ENCODE measurements at regions not wholly inside any gene's neighbourhood (a gene's known extent, or its start where the extent isn't known, plus 50 kb on each side); places are given as distances from the start of the nearest gene placed in this dataset.

DNA sequence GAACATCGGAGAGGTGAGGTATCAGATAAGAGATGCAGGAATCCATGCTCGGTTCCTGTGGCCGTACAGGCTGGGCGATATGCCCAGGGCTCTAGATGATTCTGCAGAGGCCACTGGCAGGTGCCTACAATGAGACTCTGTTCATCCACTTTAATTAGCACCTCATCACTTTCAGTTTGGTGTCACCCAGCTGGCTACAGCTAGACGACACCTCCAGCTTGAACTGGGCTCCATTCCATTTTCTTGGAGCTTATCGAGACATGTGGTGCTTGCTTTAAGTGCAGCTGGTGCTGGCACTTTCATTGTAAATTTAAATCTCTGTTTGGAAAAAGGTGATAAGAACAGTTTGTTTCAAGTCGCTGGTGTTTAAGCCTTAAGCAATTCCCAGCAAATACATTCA, 322.5 kb upstream of the ADGRL2 start:
- H3K4me3 Mint-ChIP-seq = no peak overlapping the region
- ChIA-PET CTCF (no interaction called here), POLR2A (no interaction called here)
- no peaks in the 10 kb centered on the region for H3K4me1 Mint-ChIP-seq
- H3K36me3 Mint-ChIP-seq (ENCODE audit: low read depth) = no peaks in the 10 kb centered on the region
- no peak for DNase-seq
- H3K27ac Mint-ChIP-seq = no peak overlapping the region
- no peaks in the 10 kb centered on the region for H3K27me3 Mint-ChIP-seq
- H3K9me3 Mint-ChIP-seq = no peaks in the 10 kb centered on the region

DNA sequence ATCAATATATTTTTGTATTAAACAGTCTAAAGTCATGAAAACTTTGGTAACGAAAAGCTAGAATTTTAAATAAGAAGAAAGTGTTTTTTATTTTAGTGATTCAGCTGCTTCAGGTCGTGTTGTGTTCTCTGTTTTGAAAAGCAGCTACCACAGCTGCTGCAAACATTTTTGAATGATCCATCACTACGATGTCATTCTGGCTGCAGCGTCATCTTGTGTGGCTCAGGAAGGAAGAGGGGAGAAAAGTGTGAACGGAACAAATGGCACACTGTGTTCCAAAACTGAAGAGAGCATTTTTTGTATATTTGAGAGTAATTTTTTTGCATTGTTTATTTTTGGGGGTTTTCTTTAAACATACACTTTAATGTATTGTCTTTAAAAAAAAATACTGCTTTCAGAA, 323.0 kb upstream of the ADGRL2 start:
- no peaks in the 10 kb centered on the region for H3K4me1 Mint-ChIP-seq

GRCh38 chr1:81472387-81472786, 328.3 kb upstream of the ADGRL2 start:
- ChIA-PET POLR2A (no interaction called here), CTCF (no interaction called here)
- H3K9me3 Mint-ChIP-seq = no peaks in the 10 kb centered on the region
- no peak overlapping the region for H3K4me3 Mint-ChIP-seq
- no peaks in the 10 kb centered on the region for H3K4me1 Mint-ChIP-seq
- no peak for DNase-seq
- H3K27me3 Mint-ChIP-seq = no peaks in the 10 kb centered on the region
- H3K27ac Mint-ChIP-seq = no peak overlapping the region
- no peaks in the 10 kb centered on the region for H3K36me3 Mint-ChIP-seq (ENCODE audit: low read depth)

More for the DNA sequence above, 323.0 kb upstream of the ADGRL2 start:
- Mint-ChIP-seq H3K27me3 (no peaks in the 10 kb centered on the region), H3K9me3 (no peaks in the 10 kb centered on the region), H3K4me3 (no peak overlapping the region), H3K27ac (no peak overlapping the region), H3K36me3 (ENCODE audit: low read depth) (no peaks in the 10 kb centered on the region)
- DNase-seq = no peak
- ChIA-PET CTCF (no interaction called here), POLR2A (no interaction called here)

DNA sequence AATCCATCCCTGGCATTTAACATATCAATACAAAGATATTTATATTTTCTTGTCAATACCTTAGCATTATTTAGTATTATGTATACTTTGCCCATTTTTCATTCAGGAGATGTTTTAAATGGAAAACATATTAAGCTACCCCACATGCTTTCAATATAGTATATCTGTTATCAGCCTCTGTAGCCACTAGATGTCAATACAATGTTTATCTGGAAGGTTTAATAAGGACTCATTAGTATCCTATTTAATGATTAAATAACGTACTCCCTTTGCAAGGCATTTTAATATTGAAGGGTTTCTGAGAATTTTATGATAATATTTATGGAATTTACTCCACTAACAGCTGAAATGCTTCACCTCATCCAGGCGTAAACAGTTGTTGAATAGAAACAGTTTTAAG, 329.5 kb upstream of the ADGRL2 start:
- no peak for DNase-seq
- no peak overlapping the region for H3K27ac Mint-ChIP-seq
- no peaks in the 10 kb centered on the region for H3K9me3 Mint-ChIP-seq
- H3K36me3 Mint-ChIP-seq (ENCODE audit: low read depth) = no peaks in the 10 kb centered on the region
- no peaks in the 10 kb centered on the region for H3K27me3 Mint-ChIP-seq
- CTCF ChIA-PET = no interaction called here
- H3K4me1 Mint-ChIP-seq = no peaks in the 10 kb centered on the region
- H3K4me3 Mint-ChIP-seq = no peak overlapping the region
- POLR2A ChIA-PET = no interaction called here

DNA sequence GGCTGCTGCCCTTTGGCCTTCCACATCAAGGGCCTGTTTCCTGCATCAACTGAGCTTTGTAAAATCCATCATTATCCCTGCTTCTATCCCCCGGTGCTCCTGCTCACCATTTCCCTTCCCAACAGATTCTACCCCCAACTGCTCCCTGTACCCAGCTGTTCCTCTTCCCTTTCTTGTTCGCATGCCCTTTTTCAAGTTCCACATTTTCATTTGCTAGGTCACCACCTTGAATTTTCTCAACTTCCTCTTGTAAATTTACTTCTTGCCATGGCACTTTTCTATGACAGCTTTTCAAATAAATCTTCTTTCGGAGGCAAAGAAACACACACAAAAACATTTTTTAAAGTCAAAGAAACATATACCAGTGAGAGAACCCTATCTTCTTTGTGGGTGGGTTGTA, 330.5 kb upstream of the ADGRL2 start:
- POLR2A ChIA-PET = no interaction called here
- H3K27me3 Mint-ChIP-seq = no peaks in the 10 kb centered on the region
- no peak for DNase-seq
- CTCF ChIA-PET = no interaction called here
- H3K36me3 Mint-ChIP-seq (ENCODE audit: low read depth) = no peaks in the 10 kb centered on the region
- no peaks in the 10 kb centered on the region for H3K9me3 Mint-ChIP-seq
- no peak overlapping the region for H3K4me3 Mint-ChIP-seq
- no peak overlapping the region for H3K27ac Mint-ChIP-seq
- H3K4me1 Mint-ChIP-seq = no peaks in the 10 kb centered on the region

GRCh38 chr1:81467383-81467782, 333.4 kb upstream of the ADGRL2 start:
- H3K4me3 Mint-ChIP-seq = no peak overlapping the region
- H3K4me1 Mint-ChIP-seq = no peaks in the 10 kb centered on the region
- H3K9me3 Mint-ChIP-seq = no peaks in the 10 kb centered on the region
- H3K27me3 Mint-ChIP-seq = no peaks in the 10 kb centered on the region
- ChIA-PET CTCF (no interaction called here), POLR2A (no interaction called here)
- no peak for DNase-seq
- H3K36me3 Mint-ChIP-seq (ENCODE audit: low read depth) = no peaks in the 10 kb centered on the region
- H3K27ac Mint-ChIP-seq = no peak overlapping the region

DNA sequence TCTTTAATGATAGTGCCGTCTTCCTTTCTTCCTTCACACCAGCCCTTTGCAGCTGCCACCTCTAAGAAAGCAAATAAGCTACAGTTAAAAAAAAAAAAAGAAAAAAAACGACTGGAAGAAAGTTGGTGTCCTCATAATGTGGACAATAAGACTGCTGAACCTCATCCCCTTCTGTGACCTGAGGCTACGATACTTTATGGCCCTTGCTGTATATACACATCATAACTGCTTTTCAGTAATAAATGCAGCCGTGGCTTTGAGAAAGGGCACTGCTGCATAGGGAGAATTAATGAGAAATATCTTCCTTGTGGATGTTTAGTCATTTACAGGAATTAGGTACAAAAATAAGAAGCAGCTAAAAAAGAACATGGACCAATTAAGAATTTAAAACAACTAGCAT, 333.8 kb upstream of the ADGRL2 start:
- no peaks in the 10 kb centered on the region for H3K9me3 Mint-ChIP-seq
- DNase-seq = no peak
- CTCF ChIA-PET = no interaction called here
- no peaks in the 10 kb centered on the region for H3K4me1 Mint-ChIP-seq
- POLR2A ChIA-PET = no interaction called here
- H3K27me3 Mint-ChIP-seq = no peaks in the 10 kb centered on the region
- no peak overlapping the region for H3K27ac Mint-ChIP-seq
- H3K36me3 Mint-ChIP-seq (ENCODE audit: low read depth) = no peaks in the 10 kb centered on the region
- no peak overlapping the region for H3K4me3 Mint-ChIP-seq

GRCh38 chr1:81463936-81464837, 336.5 kb upstream of the ADGRL2 start:
- ChIA-PET CTCF (no interaction called here), POLR2A (no interaction called here)
- no peaks in the 10 kb centered on the region for H3K27me3 Mint-ChIP-seq
- no peak overlapping the region for H3K4me3 Mint-ChIP-seq
- H3K27ac Mint-ChIP-seq = no peak overlapping the region
- H3K36me3 Mint-ChIP-seq (ENCODE audit: low read depth) = no peaks in the 10 kb centered on the region
- H3K9me3 Mint-ChIP-seq = no peaks in the 10 kb centered on the region
- no peaks in the 10 kb centered on the region for H3K4me1 Mint-ChIP-seq
- no peak for DNase-seq

DNA sequence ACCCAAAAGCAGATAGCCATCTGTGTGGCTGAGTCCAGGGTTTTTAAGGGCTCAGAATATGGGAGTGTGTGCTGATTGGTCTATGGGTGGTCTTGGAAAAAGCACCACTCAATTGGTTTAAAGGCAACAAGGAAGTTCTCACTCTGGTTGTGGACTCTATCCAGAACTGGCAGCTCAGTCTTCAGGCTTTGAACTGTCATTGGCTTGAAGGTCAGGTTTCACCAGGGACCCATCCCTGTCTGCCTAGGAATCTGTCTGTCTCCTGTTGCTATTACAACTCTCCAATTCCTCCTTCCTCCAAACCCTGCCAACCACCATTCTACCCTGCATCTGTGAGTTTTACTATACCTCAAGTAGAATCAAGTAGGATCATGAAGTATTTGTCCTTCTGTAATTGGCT, 341.7 kb upstream of the ADGRL2 start:
- ChIA-PET POLR2A (no interaction called here), CTCF (no interaction called here)
- no peak overlapping the region for H3K27ac Mint-ChIP-seq
- H3K27me3 Mint-ChIP-seq = no peaks in the 10 kb centered on the region
- H3K9me3 Mint-ChIP-seq = no peaks in the 10 kb centered on the region
- no peak for DNase-seq
- no peak overlapping the region for H3K4me3 Mint-ChIP-seq
- no peaks in the 10 kb centered on the region for H3K36me3 Mint-ChIP-seq (ENCODE audit: low read depth)
- no peaks in the 10 kb centered on the region for H3K4me1 Mint-ChIP-seq

- Mint-ChIP-seq H3K9me3 (no peaks in the 10 kb centered on the region), H3K27ac (no peak overlapping the region), H3K27me3 (no peaks in the 10 kb centered on the region), H3K4me3 (no peak overlapping the region), H3K4me1 (no peaks in the 10 kb centered on the region), H3K36me3 (ENCODE audit: low read depth) (no peaks in the 10 kb centered on the region)
- DNase-seq = no peak
- ChIA-PET CTCF (no interaction called here), POLR2A (no interaction called here)
Observed at GRCh38 chr1:81458186-81458585, 342.5 kb upstream of the ADGRL2 start.

GRCh38 chr1:81455481-81455880, 345.3 kb upstream of the ADGRL2 start:
- Mint-ChIP-seq H3K36me3 (ENCODE audit: low read depth) (no peaks in the 10 kb centered on the region), H3K4me1 (no peaks in the 10 kb centered on the region), H3K4me3 (no peak overlapping the region), H3K9me3 (peaks cover 2% of the 10 kb centered on the region), H3K27ac (no peak overlapping the region), H3K27me3 (no peaks in the 10 kb centered on the region)
- DNase-seq = no peak
- ChIA-PET CTCF (no interaction called here), POLR2A (no interaction called here)

- Mint-ChIP-seq H3K9me3 (peaks cover 2% of the 10 kb centered on the region), H3K27me3 (no peaks in the 10 kb centered on the region), H3K4me3 (no peak overlapping the region), H3K27ac (no peak overlapping the region), H3K4me1 (no peaks in the 10 kb centered on the region), H3K36me3 (ENCODE audit: low read depth) (no peaks in the 10 kb centered on the region)
- POLR2A ChIA-PET = interaction anchor here (0.6 kb wide), 1 partner anchor 29 kb away, joined by 3 read pairs; no protein-coding TSS in a partner anchor
- no peak for DNase-seq
- CTCF ChIA-PET = no interaction called here
Observed at GRCh38 chr1:81453971-81454370, 346.8 kb upstream of the ADGRL2 start.

DNA sequence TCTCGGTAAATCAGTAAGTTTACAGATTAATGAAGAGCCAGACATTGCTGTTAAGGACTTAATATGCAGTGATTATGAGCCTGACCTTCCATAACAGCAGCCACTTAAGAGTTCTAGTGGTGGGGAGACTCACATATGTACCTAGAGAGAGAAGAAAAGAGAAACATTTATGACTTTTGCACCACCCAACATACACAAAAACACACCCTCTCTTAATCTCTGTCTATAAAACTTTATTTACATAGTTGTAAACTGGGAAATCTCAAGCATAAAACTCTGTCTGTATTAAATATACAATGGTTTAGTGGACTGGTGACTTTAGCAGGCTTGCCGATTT, 347.4 kb upstream of the ADGRL2 start:
- Mint-ChIP-seq H3K36me3 (ENCODE audit: low read depth) (no peaks in the 10 kb centered on the region), H3K4me3 (no peak overlapping the region), H3K4me1 (no peaks in the 10 kb centered on the region), H3K27ac (no peak overlapping the region), H3K9me3 (peaks cover 2% of the 10 kb centered on the region), H3K27me3 (no peaks in the 10 kb centered on the region)
- CTCF ChIA-PET = no interaction called here
- DNase-seq = no peak
- POLR2A ChIA-PET = interaction anchor here (0.6 kb wide), 1 partner anchor 28 kb away, joined by 3 read pairs; no protein-coding TSS in a partner anchor

- Mint-ChIP-seq H3K36me3 (ENCODE audit: low read depth) (no peaks in the 10 kb centered on the region), H3K27me3 (no peaks in the 10 kb centered on the region), H3K9me3 (peaks cover 2% of the 10 kb centered on the region), H3K4me1 (no peaks in the 10 kb centered on the region), H3K27ac (no peak overlapping the region), H3K4me3 (no peak overlapping the region)
- ChIA-PET CTCF (no interaction called here), POLR2A (no interaction called here)
- no peak for DNase-seq
Observed at GRCh38 chr1:81452693-81453366, 347.9 kb upstream of the ADGRL2 start.
